Mesothelial cell of epicardium (in vitro differentiated cells): ENCODE measurements at regions not wholly inside any gene's neighbourhood (a gene's known extent, or its start where the extent isn't known, plus 50 kb on each side); places are given as distances from the start of the nearest gene placed in this dataset.

Experiments
- DNase-seq, 2 experiments: peaks; one replicate each; pipeline ENCODE4 v3.0.0; 2021; ENCODE audit warnings: low spot score in 2 of 2; ENCODE audit not compliant: unreplicated experiment in 2 of 2
- H3K27ac Mint-ChIP-seq: 2 replicates; pipeline ENCODE4 v1.8.0; 2021; ENCODE audit warnings: mixed read lengths
- H3K27me3 Mint-ChIP-seq: 2 replicates; pipeline ENCODE4 v1.8.0; 2021; ENCODE audit warnings: low read depth, mixed read lengths
- H3K36me3 Mint-ChIP-seq: 2 replicates; pipeline ENCODE4 v1.8.0; 2021; ENCODE audit warnings: mixed read lengths
- H3K4me1 Mint-ChIP-seq: 2 replicates; pipeline ENCODE4 v1.8.0; 2021; ENCODE audit warnings: mixed read lengths
- H3K4me3 Mint-ChIP-seq: 2 replicates; pipeline ENCODE4 v1.8.0; 2021; ENCODE audit warnings: mild to moderate bottlenecking, moderate library complexity, mixed read lengths
- H3K9me3 Mint-ChIP-seq: 2 replicates; pipeline ENCODE4 v1.8.0; 2021; ENCODE audit warnings: mixed read lengths
- TF ChIP-seq, protein P1 (sequence below): fragments of 200-600 bp; sonication (generic); IDR thresholded peaks from one replicate; pipeline ENCODE4 v1.5.0; 2021; ENCODE audit warnings: antibody characterized with exemption; ENCODE audit not compliant: unreplicated experiment

DNA sequence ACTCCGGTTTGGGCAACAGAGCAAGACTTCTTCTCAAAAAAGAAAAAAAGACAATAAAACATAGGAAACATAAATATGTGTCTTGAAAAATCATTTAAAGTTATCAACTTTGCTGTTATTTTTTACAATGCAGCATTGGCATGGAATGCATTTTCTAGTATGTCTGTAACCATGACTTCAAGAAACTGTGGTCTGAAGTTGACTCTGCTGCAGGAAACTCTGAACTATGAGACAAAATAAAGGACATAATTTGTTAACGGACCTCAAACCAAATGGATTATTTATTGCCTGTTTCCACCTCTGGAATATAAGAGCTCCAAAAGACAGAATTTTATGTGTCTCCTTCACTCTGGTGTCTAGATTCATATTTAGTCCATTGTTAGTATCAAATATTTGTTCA, 79.1 kb downstream of the TRIB2 start:
- Mint-ChIP-seq H3K27me3 (no peaks in the 10 kb centered on the region), H3K9me3 (peaks cover 16% of the 10 kb centered on the region), H3K4me1 (peaks cover 14% of the 10 kb centered on the region), H3K27ac (no peak overlapping the region), H3K36me3 (no peaks in the 10 kb centered on the region), H3K4me3 (no peak overlapping the region)
- TF ChIP-seq, protein P1, sequence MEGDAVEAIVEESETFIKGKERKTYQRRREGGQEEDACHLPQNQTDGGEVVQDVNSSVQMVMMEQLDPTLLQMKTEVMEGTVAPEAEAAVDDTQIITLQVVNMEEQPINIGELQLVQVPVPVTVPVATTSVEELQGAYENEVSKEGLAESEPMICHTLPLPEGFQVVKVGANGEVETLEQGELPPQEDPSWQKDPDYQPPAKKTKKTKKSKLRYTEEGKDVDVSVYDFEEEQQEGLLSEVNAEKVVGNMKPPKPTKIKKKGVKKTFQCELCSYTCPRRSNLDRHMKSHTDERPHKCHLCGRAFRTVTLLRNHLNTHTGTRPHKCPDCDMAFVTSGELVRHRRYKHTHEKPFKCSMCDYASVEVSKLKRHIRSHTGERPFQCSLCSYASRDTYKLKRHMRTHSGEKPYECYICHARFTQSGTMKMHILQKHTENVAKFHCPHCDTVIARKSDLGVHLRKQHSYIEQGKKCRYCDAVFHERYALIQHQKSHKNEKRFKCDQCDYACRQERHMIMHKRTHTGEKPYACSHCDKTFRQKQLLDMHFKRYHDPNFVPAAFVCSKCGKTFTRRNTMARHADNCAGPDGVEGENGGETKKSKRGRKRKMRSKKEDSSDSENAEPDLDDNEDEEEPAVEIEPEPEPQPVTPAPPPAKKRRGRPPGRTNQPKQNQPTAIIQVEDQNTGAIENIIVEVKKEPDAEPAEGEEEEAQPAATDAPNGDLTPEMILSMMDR = no peak
- no peak for DNase-seq

DNA sequence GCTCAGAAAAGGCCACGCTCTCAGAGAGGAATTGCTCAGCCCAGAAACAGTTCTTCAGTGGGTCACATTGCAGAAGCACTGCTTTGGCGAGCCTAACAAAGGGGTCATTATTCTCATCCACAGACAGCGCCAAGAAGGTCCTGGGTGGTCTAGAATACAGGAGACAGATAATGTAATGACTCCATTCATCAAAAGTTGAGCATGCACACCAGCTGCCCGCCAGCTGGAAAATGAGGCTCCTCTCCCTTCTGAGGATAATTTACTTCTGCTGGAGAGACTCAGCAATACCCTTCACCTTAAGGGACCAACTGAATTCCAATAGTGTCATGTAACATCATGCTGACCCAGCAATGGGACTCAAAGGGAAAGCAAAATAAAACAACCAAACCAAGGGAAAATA, 79.9 kb downstream of the TRIB2 start:
- H3K27me3 Mint-ChIP-seq = no peaks in the 10 kb centered on the region
- DNase-seq = no peak

DNA sequence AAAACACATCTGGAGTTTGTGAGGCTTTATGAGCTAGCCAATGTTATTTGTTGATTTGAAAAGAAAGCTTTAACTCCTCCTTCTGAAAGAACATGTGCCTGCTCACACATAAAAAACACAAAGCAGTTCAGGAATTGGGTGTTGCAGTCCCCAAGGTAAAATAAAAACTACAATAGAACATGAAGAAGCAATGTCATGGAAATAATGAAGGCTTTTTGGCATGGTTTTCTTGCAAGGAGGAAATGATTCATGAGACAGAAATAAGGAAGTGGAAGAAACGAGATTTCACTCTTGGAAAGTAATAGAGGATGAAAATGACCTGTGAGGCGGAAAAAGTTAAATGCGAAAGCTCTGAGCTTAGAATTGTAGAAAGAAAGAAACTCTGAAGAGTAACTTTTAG, 81.1 kb downstream of the TRIB2 start:
- Mint-ChIP-seq H3K4me3 (no peak overlapping the region), H3K4me1 (peaks cover 14% of the 10 kb centered on the region), H3K9me3 (peaks cover 27% of the 10 kb centered on the region), H3K27ac (no peak overlapping the region), H3K27me3 (no peaks in the 10 kb centered on the region), H3K36me3 (peaks cover 7% of the 10 kb centered on the region)
- DNase-seq = no peak
- TF ChIP-seq, protein P1 = no peak

More for the DNA sequence above, 79.9 kb downstream of the TRIB2 start:
- peaks cover 24% of the 10 kb centered on the region for H3K9me3 Mint-ChIP-seq
- no peak overlapping the region for H3K27ac Mint-ChIP-seq
- H3K4me3 Mint-ChIP-seq = no peak overlapping the region
- peaks cover 2% of the 10 kb centered on the region for H3K36me3 Mint-ChIP-seq
- H3K4me1 Mint-ChIP-seq = peaks cover 14% of the 10 kb centered on the region
- TF ChIP-seq, protein P1 = no peak

DNA sequence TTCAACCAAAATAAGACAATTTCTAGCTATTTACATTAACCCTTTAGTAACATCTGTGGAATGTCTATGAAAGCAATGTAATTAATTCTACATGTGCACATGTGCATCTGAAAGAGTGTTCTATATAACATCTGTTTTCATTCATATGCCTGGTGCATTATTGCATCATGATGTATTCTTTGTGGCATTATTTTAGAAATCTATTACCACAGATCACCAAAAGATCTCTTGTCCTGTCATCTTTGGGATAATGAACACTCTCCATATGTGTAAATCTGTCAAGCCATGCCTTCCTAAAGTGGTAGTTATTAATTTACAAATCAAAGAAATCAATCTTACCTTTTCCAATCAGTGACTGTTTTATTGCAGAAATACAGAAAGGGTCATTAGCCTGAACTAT, 86.9 kb downstream of the TRIB2 start:
- H3K27ac Mint-ChIP-seq = no peak overlapping the region
- TF ChIP-seq, protein P1 = no peak
- DNase-seq = no peak
- peaks cover 27% of the 10 kb centered on the region for H3K9me3 Mint-ChIP-seq
- no peak overlapping the region for H3K4me3 Mint-ChIP-seq
- H3K36me3 Mint-ChIP-seq = peaks cover 7% of the 10 kb centered on the region
- peaks cover 1% of the 10 kb centered on the region for H3K27me3 Mint-ChIP-seq
- H3K4me1 Mint-ChIP-seq = no peaks in the 10 kb centered on the region

DNA sequence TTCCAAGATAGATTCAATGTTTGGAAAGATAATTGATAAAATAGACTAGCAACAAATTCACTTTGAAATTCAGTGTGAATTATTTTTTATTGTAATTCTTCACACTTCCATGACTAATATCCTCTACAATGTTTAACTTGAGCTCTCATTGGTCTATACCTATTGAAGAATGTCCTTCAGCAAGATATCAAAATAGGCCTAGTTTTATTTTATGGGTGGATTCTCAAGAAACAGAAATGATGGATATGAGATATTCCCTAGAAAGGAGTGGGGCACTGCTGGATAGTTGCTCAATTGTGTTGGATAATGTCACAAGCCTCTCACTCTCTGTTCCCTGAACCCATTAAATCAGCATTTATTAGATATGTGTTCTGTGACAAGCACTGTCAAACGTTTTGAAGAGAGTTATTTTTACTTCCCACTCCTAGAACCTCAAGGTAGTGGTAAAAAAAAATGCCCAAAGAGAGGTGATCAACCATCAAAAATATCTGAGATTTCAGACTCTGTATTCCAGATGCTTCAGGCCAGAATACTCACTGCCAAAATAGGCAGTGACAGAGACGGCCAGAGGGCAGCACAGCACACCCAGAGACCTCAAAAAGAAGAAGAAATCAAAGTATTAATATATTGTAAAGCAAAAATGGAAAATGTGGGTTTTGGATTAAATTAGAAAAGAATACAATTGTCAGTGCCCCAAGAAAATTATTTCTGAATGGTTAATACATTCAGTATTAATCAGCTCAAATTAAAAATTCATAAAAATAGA, 87.5 kb downstream of the TRIB2 start:
- peaks cover 27% of the 10 kb centered on the region for H3K9me3 Mint-ChIP-seq
- no peak overlapping the region for H3K27ac Mint-ChIP-seq
- peaks cover 7% of the 10 kb centered on the region for H3K36me3 Mint-ChIP-seq
- TF ChIP-seq, protein P1 = no peak
- peaks cover 1% of the 10 kb centered on the region for H3K27me3 Mint-ChIP-seq
- no peaks in the 10 kb centered on the region for H3K4me1 Mint-ChIP-seq
- H3K4me3 Mint-ChIP-seq = no peak overlapping the region
- DNase-seq = no peak

DNA sequence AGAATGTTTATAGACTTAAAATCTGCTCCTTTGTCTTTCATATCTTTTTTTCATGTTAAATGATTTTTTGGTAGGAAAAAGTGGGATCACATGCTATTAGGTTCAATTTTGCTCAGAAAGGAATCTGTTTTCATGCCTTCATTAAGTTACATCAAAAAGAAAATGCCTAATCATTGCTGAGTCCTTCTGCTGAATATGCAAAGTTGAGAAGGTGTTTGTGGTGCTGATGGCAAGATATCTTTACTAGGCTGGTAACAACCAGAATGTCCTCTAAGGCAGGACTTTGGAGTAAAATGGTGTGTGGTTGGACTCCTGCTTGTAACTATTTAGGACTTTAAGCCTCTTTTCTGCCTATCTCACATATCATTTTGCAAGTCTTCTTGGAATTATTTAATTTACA, 88.3 kb downstream of the TRIB2 start:
- Mint-ChIP-seq H3K27ac (no peak overlapping the region), H3K4me3 (no peak overlapping the region), H3K27me3 (peaks cover 1% of the 10 kb centered on the region), H3K9me3 (peaks cover 22% of the 10 kb centered on the region), H3K36me3 (peaks cover 7% of the 10 kb centered on the region), H3K4me1 (no peaks in the 10 kb centered on the region)
- DNase-seq = no peak
- TF ChIP-seq, protein P1 = no peak
